ENCODE measurements at regions not wholly inside any gene's neighbourhood (a gene's known extent, or its start where the extent isn't known, plus 50 kb on each side); places are given as distances from the start of the nearest gene placed in this dataset.

GRCh38 chr10:28733647-28734046, 56.3 kb downstream of the BAMBI start:
- TF ChIP-seq ATF2 (tag by site-specific recombination; IDR thresholded peaks at IDR 0.05; ENCODE audit: low read depth) (no peak), SP3 (tag by site-specific recombination; IDR thresholded peaks at IDR 0.05) (no peak), ZNF76 (tag by site-specific recombination; IDR thresholded peaks at IDR 0.05; ENCODE audit: borderline replicate concordance, low read depth) (no peak)
